ENCODE measurements at regions not wholly inside any gene's neighbourhood (a gene's known extent, or its start where the extent isn't known, plus 50 kb on each side); places are given as distances from the start of the nearest gene placed in this dataset.

- intact Hi-C loops (cut with DNase I, micrococcal nuclease): no loop called here
- DNase-seq: no peak
- ATAC-seq: no peak
Measured at GRCh38 chr4:126209147-126209546, 894.4 kb downstream of the FAT4 start.

- no peak for DNase-seq
- intact Hi-C loops (cut with DNase I, micrococcal nuclease): no loop called here
- no peak for ATAC-seq
Measured at GRCh38 chr4:126213996-126214395, 899.2 kb downstream of the FAT4 start.

- intact Hi-C loops (cut with DNase I, micrococcal nuclease): no loop called here
- DNase-seq (no peak), ATAC-seq (no peak)
Measured at GRCh38 chr4:126215759-126216158, 901.0 kb downstream of the FAT4 start.

- intact Hi-C loops (cut with DNase I, micrococcal nuclease): no loop called here
- DNase-seq (no peak), ATAC-seq (no peak)
Measured at GRCh38 chr4:126216611-126217010, 901.9 kb downstream of the FAT4 start.

- intact Hi-C loops (cut with DNase I, micrococcal nuclease): no loop called here
- DNase-seq (no peak), ATAC-seq (no peak)
Measured at GRCh38 chr4:126221282-126221681, 906.5 kb downstream of the FAT4 start.

- intact Hi-C loops (cut with DNase I, micrococcal nuclease): no loop called here
- DNase-seq: no peak
- ATAC-seq: no peak
Measured at GRCh38 chr4:126221717-126222340, 907.1 kb downstream of the FAT4 start.

GRCh38 chr4:126223784-126224407, 909.1 kb downstream of the FAT4 start:
- intact Hi-C loops (cut with DNase I, micrococcal nuclease): no loop called here
- ATAC-seq (no peak), DNase-seq (no peak)

- ATAC-seq (no peak), DNase-seq (no peak)
- intact Hi-C loops (cut with DNase I, micrococcal nuclease): no loop called here
Measured at GRCh38 chr4:126227428-126227827, 912.7 kb downstream of the FAT4 start.

- intact Hi-C loops (cut with DNase I, micrococcal nuclease): no loop called here
- ATAC-seq (no peak), DNase-seq (no peak)
Measured at GRCh38 chr4:126230269-126230668, 915.5 kb downstream of the FAT4 start.

- no peak for DNase-seq
- no peak for ATAC-seq
- intact Hi-C loops (cut with DNase I, micrococcal nuclease): no loop called here
Measured at GRCh38 chr4:126233483-126233882, 918.7 kb downstream of the FAT4 start.

- DNase-seq: no peak
- ATAC-seq: no peak
- intact Hi-C loops (cut with DNase I, micrococcal nuclease): no loop called here
Measured at GRCh38 chr4:126238013-126238412, 923.3 kb downstream of the FAT4 start.

GRCh38 chr4:126241634-126242033, 926.9 kb downstream of the FAT4 start:
- intact Hi-C loops (cut with DNase I, micrococcal nuclease): no loop called here
- ATAC-seq: no peak
- no peak for DNase-seq

GRCh38 chr4:126242679-126243390, 928.1 kb downstream of the FAT4 start:
- intact Hi-C loops (cut with DNase I, micrococcal nuclease): no loop called here
- ATAC-seq (no peak), DNase-seq (no peak)

- intact Hi-C loops (cut with DNase I, micrococcal nuclease): no loop called here
- DNase-seq (no peak), ATAC-seq (no peak)
Measured at GRCh38 chr4:126247409-126247808, 932.7 kb downstream of the FAT4 start.

GRCh38 chr4:126250006-126250405, 935.3 kb downstream of the FAT4 start:
- DNase-seq (no peak), ATAC-seq (no peak)
- intact Hi-C loops (cut with DNase I, micrococcal nuclease): no loop called here

- intact Hi-C loops (cut with DNase I, micrococcal nuclease): no loop called here
- DNase-seq: no peak
- no peak for ATAC-seq
Measured at GRCh38 chr4:126251169-126251568, 936.4 kb downstream of the FAT4 start.

GRCh38 chr4:126262665-126263064, 947.9 kb downstream of the FAT4 start:
- ATAC-seq (no peak), DNase-seq (no peak)
- intact Hi-C loops (cut with DNase I, micrococcal nuclease): no loop called here

GRCh38 chr4:126264839-126265238, 950.1 kb downstream of the FAT4 start:
- ATAC-seq (no peak), DNase-seq (no peak)
- intact Hi-C loops (cut with DNase I, micrococcal nuclease): no loop called here

GRCh38 chr4:126265888-126266287, 951.1 kb downstream of the FAT4 start:
- intact Hi-C loops (cut with DNase I, micrococcal nuclease): no loop called here
- ATAC-seq (no peak), DNase-seq (no peak)

- DNase-seq (no peak), ATAC-seq (no peak)
- intact Hi-C loops (cut with DNase I, micrococcal nuclease): no loop called here
Measured at GRCh38 chr4:126267689-126268088, 952.9 kb downstream of the FAT4 start.

- no peak for ATAC-seq
- intact Hi-C loops (cut with DNase I, micrococcal nuclease): no loop called here
- no peak for DNase-seq
Measured at GRCh38 chr4:126268106-126268505, 953.4 kb downstream of the FAT4 start.
